22Rv1 (cell line): ENCODE measurements at regions not wholly inside any gene's neighbourhood (a gene's known extent, or its start where the extent isn't known, plus 50 kb on each side); places are given as distances from the start of the nearest gene placed in this dataset.

Experiments
- H3K27ac ChIP-seq: fragments of 450-650 bp; 2 replicates; pipeline ENCODE4 v1.5.1; 2017
- ZFX ChIP-seq: fragments of 450-650 bp; IDR thresholded peaks from 2 replicates; pipeline ENCODE4 v1.6.1; 2017; ENCODE audit warnings: antibody characterized with exemption, borderline replicate concordance
- TF ChIP-seq, protein P1 (sequence below): fragments of 450-650 bp; IDR thresholded peaks from 2 replicates; pipeline ENCODE4 v1.5.1; 2017; ENCODE audit warnings: mild to moderate bottlenecking

DNA sequence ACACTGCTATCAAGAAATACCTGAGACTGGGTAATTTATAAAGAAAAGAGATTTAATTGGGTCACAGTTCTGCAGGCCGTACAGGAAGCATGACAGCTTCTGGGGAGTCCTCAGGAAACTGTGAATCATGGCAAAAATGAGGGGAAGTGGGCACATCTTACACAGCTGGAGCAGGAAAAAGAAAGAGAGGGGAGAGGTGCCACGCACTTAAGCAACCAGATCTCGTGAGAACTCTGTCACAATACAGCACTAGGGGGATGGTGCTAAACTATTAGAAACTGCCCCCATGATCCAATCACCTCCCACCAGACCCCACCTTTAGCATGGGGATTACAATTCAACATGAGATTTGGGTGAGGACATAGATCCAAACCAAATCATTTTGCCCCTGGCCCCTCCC lies 105.5 kb upstream of the CPLX2 start:
- TF ChIP-seq, protein P1, sequence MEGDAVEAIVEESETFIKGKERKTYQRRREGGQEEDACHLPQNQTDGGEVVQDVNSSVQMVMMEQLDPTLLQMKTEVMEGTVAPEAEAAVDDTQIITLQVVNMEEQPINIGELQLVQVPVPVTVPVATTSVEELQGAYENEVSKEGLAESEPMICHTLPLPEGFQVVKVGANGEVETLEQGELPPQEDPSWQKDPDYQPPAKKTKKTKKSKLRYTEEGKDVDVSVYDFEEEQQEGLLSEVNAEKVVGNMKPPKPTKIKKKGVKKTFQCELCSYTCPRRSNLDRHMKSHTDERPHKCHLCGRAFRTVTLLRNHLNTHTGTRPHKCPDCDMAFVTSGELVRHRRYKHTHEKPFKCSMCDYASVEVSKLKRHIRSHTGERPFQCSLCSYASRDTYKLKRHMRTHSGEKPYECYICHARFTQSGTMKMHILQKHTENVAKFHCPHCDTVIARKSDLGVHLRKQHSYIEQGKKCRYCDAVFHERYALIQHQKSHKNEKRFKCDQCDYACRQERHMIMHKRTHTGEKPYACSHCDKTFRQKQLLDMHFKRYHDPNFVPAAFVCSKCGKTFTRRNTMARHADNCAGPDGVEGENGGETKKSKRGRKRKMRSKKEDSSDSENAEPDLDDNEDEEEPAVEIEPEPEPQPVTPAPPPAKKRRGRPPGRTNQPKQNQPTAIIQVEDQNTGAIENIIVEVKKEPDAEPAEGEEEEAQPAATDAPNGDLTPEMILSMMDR = no peak
- no peak for TF ChIP-seq ZFX
- no peak overlapping the region for H3K27ac ChIP-seq

GRCh38 chr5:175766963-175767362 lies 104.4 kb upstream of the CPLX2 start:
- H3K27ac ChIP-seq = no peak overlapping the region
- no peak for TF ChIP-seq ZFX
- TF ChIP-seq, protein P1 = no peak

DNA sequence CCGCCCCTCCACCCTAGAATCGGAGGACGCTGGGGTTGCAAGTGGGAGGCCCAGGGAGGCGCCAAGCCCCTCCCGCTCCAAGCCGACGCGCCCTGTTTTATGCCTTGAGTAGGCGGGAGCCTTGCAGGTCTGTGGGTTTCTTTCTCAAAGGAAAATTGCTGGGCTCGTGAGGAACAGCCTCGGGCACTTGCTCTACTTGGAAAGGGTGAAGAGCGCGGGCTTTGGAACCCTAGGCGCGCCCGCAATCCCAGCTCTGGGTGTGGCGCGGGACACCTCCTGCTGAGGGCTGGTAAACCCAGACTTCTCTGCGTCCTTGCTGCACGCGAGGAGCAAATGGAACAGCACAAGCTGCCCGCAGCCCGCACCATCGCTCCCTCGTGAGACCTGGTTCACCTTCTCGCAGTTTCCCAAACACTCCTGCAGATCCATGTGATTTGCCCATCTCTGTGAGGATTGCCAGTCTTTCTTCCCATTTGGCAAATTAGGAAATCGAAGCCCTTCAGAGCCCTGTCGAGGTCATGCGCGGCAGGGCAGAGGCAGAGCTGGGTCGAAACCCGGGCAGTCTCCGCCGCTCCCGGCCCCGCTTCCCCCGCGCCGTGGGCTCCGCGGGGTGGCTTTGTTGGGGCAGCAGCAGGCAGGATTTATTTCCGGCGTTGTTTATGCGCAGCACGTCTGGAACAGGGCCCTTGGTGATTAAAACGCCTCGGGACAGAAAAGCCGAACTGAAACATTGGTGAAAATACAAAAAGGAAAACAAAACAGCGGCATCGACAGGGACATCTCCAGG lies 98.4 kb upstream of the CPLX2 start:
- no peak overlapping the region for H3K27ac ChIP-seq
- TF ChIP-seq, protein P1 = no peak
- no peak for TF ChIP-seq ZFX

DNA sequence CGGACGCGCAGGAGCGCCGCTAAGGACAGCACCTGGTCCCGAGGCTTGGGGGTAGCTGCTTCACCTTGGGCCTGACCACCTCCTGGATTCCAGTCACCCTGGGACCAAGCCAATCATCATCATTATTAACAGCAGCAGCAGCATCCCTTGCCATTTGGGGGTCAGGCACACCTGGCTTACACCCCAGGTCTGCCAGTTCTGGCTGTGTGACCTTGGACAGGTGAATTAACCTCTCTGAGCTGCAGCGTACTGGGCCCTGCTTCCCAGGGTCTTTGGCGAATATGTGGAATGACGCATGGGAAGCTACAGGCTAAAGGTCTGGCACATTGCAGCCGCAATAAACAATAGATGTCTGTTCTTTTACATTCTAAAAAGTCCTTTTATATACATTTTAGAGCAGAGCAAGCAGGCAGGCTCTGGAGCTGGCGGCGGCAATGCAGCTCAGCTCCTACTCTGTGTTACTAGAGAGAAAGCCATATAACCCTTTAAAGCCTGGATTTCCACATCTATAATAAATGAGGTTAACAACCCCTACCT lies 97.8 kb upstream of the CPLX2 start:
- TF ChIP-seq, protein P1 = no peak
- TF ChIP-seq ZFX = no peak
- H3K27ac ChIP-seq = no peak overlapping the region

- no peak for TF ChIP-seq ZFX
- TF ChIP-seq, protein P1 = no peak
- no peak overlapping the region for H3K27ac ChIP-seq
These were observed 96.0 kb upstream of the CPLX2 start for GRCh38 chr5:175775416-175775815.

- TF ChIP-seq, protein P1 = no peak
- no peak for TF ChIP-seq ZFX
- no peak overlapping the region for H3K27ac ChIP-seq
These were observed 92.4 kb upstream of the CPLX2 start for GRCh38 chr5:175778951-175779503.

- TF ChIP-seq ZFX = no peak
- TF ChIP-seq, protein P1 = no peak
- H3K27ac ChIP-seq = no peak overlapping the region
These were observed 87.6 kb upstream of the CPLX2 start for GRCh38 chr5:175783739-175784138.
